Left lobe of liver (tissue), 2 donors: ENCODE measurements at regions not wholly inside any gene's neighbourhood (a gene's known extent, or its start where the extent isn't known, plus 50 kb on each side); places are given as distances from the start of the nearest gene placed in this dataset.

Experiments used
- ATAC-seq: fragments of 200-7000 bp; cut with Tn5 transposase; one replicate; pipeline ENCODE4 v1.9.1; 2020; ENCODE audit warnings: mild to moderate bottlenecking, moderate library complexity
- DNase-seq: peaks from one replicate; pipeline ENCODE4 v3.0.0-alpha.2; 2020; ENCODE audit warnings: low spot score
- donor health status: DM: no; HTN: no; CAD: no; lungs with moderate emphysema.
- donor health status: DM: no; HTN: yes; CAD: no.

DNA sequence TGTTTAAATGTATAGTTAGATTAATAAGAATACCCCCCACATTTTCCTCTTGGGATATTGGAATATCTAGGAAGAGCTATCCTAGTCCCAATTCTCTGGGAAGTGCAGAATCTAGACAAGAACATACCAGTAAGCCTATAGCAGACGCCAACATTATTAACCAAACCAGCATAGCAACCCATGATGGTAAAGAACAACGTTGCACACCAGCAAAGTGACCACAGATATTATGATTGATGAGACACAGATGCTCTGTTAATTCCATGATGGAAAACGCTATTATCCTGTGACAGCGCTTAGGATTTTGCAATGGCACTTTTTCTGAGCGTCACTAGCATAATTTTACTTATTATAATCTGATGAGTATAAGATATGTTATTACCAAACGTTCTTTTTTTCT is 603.1 kb upstream of the PCDH15 start:
- ATAC-seq (no peak), DNase-seq (no peak)

DNA sequence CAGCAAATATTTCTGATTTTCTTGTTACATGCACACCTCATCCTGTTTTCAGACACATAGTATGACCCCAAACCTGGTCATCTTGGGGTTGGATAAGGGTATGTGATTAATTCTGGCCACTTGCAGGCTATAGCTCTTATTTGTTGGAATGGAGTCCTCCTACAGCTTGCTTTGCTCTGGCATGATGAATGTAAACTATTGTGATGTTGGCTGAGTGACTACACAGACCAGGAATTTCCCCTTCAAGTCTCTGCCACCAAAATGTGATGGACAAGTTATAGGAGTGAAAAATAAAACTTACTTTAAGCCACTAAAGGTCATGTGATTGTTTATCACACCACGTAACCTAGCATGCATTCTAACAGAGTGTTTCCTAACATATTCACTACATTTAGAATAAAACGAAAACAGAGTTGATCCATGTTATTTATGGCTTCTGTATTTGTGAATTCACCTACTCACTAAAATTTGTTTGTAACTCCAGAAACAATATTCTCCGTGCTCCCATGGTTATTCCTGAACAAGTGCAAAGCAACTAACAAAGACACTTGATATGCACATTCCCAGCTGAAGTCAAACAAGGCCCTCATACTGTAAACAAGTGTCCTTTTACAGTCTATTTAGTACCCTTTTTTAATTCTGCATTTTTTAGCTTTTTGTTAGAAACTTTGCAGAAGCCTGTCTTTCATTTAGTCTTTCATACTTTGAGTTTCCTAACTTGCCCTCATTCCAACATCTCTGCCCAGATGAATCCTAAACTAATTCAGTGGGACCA is 599.2 kb upstream of the PCDH15 start:
- no peak for DNase-seq
- no peak for ATAC-seq

DNA sequence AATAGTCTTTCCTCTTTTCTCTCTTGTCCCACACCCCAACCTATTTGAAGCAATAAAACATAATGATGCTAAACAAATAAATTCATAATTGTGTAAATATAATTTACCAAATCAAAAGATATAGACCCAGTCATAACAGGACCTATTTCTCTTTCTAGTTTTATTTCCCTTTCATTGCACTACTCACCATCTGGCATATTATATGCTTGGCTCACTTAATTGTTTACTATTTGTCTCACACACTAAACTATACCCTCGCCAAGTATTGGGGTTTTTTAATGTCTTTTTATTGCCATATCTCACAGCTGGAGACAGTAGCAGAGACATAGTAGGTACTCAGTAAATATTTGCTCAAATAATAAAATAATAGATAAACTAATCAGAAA is 597.5 kb upstream of the PCDH15 start:
- DNase-seq (no peak), ATAC-seq (no peak)

DNA sequence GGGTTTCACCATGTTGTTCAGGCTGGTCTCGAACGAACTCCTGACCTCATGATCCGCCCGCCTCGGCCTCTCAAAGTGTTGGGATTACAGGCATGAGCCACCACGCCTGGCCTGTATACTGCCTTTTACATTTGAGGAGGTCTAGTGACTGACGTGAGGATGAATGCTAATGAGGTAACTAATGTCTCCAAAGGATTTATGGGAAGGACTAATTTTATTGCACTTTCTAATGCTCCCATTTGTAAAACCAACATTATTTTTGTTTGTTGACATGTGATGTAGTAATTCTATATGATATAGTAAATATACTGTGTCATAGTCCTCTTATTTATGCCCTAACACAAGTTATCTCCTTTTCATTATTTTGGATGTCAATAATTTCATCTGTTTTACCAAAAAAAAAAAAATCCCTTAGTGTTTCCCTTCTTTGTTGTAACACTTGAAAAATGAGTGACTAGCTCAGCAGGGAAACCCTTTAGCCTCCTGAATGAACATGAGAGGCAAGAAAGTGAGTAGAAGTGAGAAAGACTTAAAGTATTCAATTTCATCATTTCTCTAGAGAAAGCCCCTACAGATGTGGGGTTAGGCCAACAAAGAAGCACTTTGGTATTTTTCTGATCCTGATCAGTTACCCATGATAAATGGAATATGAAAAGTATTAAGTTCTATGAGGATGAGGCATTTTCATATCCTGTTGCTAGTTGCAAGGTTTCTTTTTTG is 596.9 kb upstream of the PCDH15 start:
- no peak for DNase-seq
- ATAC-seq = no peak

DNA sequence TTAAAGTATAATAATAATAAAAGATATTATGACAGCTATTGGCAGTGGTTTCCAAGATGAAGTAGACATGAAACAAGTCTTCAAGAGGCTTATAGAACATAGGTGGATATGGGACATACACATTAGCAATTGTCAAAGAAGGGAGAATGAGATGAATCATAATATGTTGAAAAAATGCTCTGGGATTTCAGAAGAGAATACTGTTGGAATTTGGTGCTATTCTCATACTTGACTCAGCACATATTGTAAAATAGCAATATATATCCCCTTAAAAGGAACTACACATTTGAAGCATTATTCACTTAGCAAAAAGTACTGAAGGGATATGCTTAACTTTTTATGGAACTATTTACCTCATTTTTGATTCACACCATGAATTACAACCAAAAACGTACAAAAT is 577.2 kb upstream of the PCDH15 start:
- DNase-seq (no peak), ATAC-seq (no peak)

DNA sequence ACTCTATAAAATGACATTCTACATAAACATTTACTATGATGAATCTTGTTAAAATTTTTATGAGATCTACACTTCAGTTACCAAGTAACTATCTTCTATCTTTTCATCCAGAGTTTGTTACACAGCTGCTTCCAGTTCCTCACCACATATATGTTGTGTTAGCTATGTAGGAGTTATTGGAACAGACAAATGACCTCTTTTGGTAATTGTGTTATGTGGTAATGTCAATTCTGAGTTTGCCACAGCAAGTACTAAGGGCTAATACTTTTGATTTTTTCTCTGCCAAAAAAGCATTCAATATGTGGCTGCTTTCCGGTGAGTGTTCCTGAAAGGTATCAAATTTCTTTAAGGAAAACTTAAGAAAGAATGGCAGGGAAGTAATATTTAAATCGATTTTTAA is 573.9 kb upstream of the PCDH15 start:
- DNase-seq (no peak), ATAC-seq (no peak)

DNA sequence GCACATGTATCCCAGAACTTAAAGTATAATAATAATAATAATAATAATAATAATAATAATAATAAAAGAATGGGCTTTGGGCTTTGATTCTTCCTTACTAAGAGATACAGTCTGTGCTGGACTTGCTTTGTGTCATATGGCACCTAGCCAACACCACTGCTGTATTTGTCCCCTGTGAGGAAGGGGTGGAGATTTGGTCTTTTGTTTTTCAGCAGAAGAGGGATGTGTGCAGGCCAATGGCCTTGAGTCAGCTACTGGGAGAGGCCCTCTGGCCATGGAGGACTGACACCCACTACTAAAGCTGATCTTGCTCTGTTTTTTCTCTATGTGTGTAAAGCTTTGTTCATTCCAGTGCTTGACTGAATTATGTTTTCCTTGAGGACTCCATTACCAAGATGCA is 573.0 kb upstream of the PCDH15 start:
- no peak for DNase-seq

DNA sequence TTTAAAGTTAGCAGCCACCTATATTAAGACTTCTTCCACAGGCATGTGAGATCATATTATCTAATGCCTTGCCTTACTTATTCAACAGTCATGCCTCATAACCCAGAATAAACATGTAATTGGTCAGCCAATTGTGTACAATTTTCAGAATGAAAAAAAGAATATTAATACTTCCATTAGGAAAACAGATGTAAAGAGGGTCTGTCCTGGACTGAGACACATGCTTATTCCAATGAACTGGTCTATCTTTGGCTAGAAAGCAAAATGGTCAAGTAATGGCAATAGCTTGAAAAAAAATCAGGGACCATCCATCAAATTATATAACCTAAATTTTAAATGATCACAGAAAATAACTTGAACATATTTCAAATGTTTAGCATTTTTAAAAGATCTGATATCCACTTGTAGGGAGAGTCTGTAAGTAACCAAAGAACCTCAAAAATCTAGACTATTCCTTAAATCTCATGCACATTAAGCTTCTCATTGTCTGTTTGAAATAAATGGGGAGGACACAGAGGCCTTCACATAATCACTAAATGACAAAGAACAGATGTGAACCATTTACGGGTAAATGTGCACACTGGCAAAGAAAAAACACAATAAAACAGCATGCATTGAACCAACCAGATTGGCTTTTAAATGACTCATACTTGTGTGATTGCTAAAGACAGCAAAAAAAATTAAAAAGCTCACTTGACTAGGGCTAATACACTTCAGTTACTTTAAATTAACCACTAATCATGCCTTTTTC is 568.8 kb upstream of the PCDH15 start:
- no peak for DNase-seq

More for the DNA sequence above, 573.0 kb upstream of the PCDH15 start:
- ATAC-seq = no peak

DNA sequence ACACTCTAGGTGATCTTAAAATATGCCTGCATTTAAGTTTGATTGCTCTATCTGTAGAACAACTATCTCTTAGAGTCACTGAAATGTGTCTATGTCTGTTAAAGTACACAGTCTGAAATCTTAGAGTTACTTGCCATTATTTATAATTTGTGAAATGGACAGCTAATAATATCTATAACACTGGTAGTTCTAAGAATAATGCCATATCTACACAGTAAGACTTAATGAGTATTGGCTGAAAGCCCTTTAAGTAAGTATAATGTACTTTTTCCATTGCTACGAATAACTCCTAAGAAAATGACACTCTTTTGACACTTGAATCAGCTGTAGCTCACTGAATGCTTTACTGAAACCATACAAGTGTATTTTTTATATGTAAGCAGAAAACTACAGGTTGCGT is 567.4 kb upstream of the PCDH15 start:
- DNase-seq = no peak
- ATAC-seq = no peak

More for the DNA sequence above, 568.8 kb upstream of the PCDH15 start:
- no peak for ATAC-seq

DNA sequence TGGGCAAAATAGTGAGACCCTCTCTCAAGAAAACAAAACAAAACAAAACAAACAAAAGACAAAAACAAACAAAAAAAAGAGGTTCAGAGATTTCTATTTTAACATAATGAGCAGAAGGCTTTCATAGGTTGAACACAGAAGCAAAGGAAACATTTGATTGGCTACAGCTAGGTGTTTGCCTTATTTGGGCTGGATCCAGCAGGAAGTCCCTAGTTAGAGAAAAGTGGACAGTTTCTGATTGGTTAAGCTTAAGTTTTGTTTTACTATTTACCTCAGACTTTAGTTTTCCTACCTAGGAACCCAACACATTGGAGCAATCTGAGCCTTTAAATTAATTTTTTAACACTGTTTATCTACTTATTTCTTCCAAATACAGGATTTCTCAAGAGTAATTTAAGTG is 566.5 kb upstream of the PCDH15 start:
- DNase-seq (no peak), ATAC-seq (no peak)

DNA sequence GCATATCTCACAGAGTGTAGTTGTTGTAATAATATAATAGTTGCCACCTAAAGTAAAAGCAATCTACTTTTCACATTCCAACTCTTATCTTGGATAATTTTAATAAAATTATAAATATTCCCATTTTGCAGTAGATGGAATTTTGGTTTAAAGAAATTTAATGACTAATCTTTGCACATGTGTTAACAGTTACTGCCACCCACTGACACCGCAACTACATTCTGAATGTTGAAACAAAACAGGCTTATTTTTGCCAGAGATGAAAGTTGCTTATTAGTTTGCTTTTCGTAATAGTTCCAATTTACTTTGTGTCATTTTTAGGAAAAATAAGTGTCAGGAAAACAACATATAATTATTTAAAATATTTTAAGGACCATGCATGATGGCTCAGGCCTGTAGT is 557.5 kb upstream of the PCDH15 start:
- no peak for ATAC-seq
- DNase-seq = no peak

DNA sequence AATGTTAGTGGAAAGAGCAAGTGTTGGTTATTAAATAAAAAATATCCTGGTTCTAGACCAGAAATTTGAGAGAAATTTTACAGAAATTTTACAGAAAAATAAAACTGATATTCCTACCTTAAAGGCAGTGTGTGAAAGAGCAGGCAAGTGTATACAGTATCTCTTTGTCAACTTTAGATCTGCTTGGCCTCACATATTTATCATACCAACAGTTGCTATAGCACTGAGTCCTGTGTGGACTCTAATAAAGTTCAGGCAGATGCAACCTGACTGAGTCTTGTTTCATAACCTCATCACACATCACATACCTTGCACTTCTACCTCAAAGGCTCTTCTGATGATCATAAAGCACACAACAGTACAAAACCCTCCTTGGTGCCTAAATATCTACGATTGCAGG is 552.4 kb upstream of the PCDH15 start:
- DNase-seq = no peak
- no peak for ATAC-seq

DNA sequence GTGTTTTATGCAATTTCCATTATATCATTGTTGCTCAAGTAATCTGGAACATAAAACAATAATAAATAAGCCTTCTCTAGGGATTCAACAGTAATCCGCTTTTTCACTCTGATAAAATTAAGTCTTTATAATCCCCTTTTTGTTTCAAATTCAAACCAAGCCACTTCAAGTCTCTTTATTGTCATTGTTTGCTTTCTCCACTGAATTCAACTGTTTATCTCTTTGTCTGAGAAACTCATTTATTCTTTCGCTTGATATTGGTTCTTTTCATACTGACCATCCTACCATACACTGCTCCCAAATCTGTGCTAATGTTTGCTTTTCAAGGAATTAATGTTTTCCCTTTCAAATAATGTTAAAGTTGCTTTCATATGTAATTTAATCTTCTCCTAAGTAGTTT is 550.4 kb upstream of the PCDH15 start:
- ATAC-seq (no peak), DNase-seq (no peak)

DNA sequence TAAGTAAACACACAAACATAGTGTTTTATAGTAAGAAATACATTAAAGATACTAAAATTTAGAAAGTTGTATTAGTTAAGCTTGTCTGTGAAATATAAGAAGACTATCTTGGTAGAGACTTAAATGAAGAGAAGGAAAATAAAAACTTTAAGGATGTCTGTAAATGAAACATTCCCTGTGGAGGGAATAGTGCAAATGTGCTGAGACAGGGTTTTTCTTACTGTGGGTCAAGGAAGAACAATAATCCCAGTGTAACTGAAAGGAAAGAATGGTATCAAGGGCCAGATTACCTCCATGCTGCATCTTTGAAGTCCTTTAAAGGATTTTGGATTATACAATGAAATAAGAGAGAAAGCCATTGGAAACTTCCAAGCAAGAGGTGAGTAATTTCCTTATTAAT is 547.5 kb upstream of the PCDH15 start:
- no peak for ATAC-seq

DNA sequence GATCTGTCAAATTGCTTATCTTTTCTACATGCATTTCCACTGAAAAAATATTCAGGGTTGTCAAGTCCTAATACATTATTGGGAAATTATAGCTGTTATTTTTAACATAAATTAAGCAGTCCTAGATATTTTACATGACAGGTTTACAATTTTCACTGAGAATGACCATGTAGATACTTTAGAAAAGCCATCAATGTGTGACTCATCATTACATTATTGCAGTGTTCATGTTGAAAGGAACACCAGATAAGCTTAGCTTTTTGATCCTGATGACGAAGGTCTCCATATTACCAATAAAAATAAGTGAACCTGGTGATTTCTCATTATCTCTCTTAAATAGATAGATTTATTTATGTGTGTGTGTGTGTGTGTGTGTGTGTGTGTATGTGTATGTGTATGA is 529.5 kb upstream of the PCDH15 start:
- DNase-seq (no peak), ATAC-seq (no peak)

More for the DNA sequence above, 547.5 kb upstream of the PCDH15 start:
- DNase-seq = no peak

DNA sequence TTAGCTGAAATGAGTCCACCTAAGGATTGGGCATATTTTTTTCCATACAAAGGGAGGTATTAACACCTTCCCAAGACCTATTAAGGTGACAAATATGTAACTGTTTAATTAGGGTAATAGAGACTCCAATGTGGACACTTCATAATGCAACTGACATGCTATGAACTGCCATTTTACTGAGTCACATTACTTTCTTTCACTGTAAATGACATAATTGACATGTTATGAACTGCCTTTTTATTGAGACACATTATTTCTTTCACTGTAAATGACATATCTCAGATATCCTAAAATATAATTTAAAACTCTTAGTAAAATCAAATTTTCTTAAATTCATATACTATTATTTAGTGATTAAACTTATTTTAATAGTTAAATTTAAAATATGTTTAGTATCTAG is 528.8 kb upstream of the PCDH15 start:
- DNase-seq (no peak), ATAC-seq (no peak)

DNA sequence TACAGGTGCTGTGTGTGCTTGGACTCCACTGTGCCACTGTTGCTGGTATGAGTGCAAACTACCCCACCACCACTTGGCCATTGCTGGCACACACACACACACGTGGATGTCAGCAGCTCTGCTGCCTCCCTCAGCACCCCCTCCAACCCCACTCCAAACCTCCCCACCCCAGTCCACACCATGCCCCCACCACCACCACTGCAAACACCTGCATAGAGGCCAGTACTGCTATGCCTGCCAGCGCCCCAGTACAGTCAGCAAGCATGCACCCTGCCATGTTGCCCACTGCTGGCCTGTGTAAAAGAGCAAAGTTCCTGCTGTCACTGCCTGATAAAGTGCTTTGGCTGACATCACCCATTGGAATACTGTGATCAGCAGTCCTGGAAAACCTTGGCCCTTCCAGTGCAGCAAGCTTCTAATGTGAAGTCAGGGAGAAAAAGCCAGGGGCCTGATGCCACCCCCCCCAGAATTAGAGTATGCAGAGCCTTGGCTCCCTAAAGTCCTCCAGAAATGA is 519.2 kb upstream of the PCDH15 start:
- ATAC-seq = no peak
- DNase-seq = no peak

DNA sequence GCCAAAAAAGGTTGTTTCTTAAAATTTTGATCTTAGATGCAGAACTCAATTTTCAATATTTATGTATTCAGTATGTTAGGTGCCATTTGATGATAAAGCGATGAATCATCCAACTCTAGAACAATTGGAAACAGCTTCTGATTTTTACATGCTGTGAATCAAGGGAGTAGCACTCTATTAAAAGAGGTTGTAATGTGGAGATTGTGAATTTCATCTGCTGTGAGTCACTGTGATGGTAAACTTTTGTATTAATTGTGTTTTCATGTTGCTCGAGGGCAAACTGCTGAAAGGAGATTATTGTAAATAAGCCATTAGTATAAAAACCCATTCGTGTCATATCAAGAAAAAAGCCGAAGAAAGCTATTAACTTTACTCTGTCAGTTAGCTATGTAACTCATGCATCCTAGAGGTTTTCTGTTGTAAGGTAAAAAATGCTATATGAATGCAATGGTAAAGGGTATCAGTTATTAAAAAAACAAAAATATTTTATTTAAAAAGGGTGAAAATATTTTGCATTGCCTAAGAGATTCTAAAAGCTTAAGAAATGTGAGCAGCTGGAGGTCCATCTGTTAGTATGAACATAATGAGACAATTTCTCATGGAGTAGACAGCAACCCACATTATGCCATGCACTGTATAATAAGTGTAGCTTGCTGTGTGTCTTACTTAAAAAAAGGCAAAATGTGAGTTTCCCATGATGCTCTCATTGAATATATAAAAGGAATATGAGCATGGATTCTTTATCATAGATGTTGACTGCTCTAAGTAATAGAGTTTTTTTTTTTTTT is 511.0 kb upstream of the PCDH15 start:
- ATAC-seq (no peak), DNase-seq (no peak)

DNA sequence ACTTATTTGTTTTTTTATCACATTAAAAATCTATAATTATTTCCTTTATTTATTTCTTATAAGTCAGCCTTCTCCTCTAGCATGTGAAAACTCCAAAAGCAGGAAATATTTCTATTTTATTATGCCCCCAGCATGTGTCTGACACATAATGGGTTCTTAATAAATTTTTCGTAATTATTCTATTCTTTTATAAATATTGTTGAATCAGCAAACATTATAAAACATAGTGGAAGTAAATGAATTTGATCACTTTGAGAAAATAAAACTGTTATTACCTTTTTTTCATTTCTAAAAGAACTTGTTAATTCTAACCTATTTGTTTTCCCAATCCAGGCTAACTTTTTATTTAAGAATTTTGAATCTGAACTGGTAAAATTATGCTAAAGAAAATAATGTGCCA is 509.1 kb upstream of the PCDH15 start:
- ATAC-seq (no peak), DNase-seq (no peak)

DNA sequence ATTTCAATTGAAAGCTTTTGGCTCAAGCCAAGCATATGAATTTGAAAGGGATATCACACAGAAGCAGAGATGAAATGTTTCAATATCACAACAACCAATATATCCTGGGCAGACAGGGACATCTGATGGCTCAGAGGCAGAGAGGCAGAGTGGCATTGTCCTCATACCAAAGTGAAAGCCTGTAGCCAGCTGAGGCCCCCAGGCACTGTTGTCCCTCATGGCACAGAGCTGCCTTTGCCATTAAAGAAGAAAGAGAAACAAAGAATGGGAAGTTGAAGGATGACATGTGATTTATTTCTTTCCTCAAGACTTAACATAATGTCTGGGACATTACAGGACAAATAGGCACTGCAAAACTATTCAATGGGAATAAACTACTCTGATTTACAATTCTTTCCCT is 504.3 kb upstream of the PCDH15 start:
- DNase-seq (no peak), ATAC-seq (no peak)

DNA sequence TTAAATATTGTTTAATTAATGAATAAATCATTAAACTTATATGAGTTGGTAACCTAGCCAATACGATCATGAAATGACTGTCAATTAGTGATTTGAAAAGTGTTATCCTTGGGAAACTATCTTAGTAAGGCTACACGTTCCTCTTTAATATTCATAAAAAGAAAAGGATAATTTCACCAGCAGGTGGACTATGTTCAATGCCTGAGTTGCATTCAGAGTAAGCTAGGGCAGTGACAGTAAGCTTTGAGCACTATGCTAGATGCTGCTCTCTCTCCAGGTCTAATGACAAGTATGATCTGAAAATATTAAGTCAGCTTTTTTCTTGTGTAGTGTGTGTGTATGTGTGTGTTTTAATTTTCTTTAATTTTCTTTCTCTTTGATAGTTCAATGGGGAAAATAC is 486.3 kb upstream of the PCDH15 start:
- ATAC-seq (no peak), DNase-seq (no peak)
